Panc1 (cell line): ENCODE measurements at regions not wholly inside any gene's neighbourhood (a gene's known extent, or its start where the extent isn't known, plus 50 kb on each side); places are given as distances from the start of the nearest gene placed in this dataset.
A peak's percentile ranks its signal among the peaks of the same experiment; 100 is the strongest.

Experiments used
- ATAC-seq: fragments of 200-7000 bp; cut with Tn5 transposase; 2 replicates; pipeline ENCODE4 v1.9.1; 2020; ENCODE audit warnings: mild to moderate bottlenecking, moderate library complexity
- BruUV-seq: library from RNA; stranded (reverse); fragments of 400-500 nt; replicated peaks from 2 replicates; lab custom pipeline; 2021; lab: Mats Ljungman, UMichigan
- CTCF ChIA-PET: fragments of 300-600 bp; sonication (Branson Sonifier 250); formaldehyde crosslinking; loops from one replicate; lab custom pipeline; 2022; ENCODE audit warnings: antibody characterized with exemption; lab: Charles Lee
- POLR2A ChIA-PET: fragments of 300-600 bp; sonication (Branson Sonifier 250); formaldehyde crosslinking; loops from one replicate; lab custom pipeline; 2022; ENCODE audit warnings: antibody characterized with exemption; lab: Charles Lee
- DNase-seq: peaks from one replicate; pipeline ENCODE4 v3.0.0-alpha.2; 2010; ENCODE audit warnings: low read depth, low spot score
- H3K27ac ChIP-seq: 2 replicates; pipeline ENCODE4 v1.5.1; 2011; ENCODE audit warnings: mild to moderate bottlenecking, low read length, inconsistent platforms
- H3K27me3 ChIP-seq: fragments of 200-500 bp; sonication (Bioruptor generic); 2 replicates; pipeline ENCODE4 v1.6.0; 2014; ENCODE audit warnings: low read length, inconsistent platforms; ENCODE audit not compliant: control insufficient read depth, insufficient read depth
- H3K36me3 ChIP-seq: fragments of 200-500 bp; sonication (Bioruptor generic); 2 replicates; pipeline ENCODE4 v1.5.1; 2014; ENCODE audit warnings: inconsistent platforms, mild to moderate bottlenecking, low read length, moderate library complexity; ENCODE audit not compliant: control insufficient read depth, insufficient read depth
- H3K4me1 ChIP-seq: 2 replicates; pipeline ENCODE4 v1.5.1; 2011; ENCODE audit warnings: inconsistent platforms, mild to moderate bottlenecking, low read length, moderate library complexity; ENCODE audit not compliant: control insufficient read depth, insufficient read depth
- H3K4me3 ChIP-seq, 2 experiments: 2 replicates each; pipeline ENCODE4 v1.5.1; 2011 to 2012; ENCODE audit warnings: low read depth in 2 of 2, low read length in 2 of 2, mild to moderate bottlenecking in 2 of 2, inconsistent platforms in 1 of 2, moderate library complexity in 1 of 2
- H3K9me3 ChIP-seq: fragments of 200-500 bp; sonication (Bioruptor generic); 2 replicates; pipeline ENCODE4 v1.5.1; 2014; ENCODE audit warnings: low read depth, mild to moderate bottlenecking, inconsistent platforms, low read length, moderate library complexity; ENCODE audit not compliant: control insufficient read depth, insufficient read depth
- CTCF ChIP-seq: fragments of 450-650 bp; IDR thresholded peaks from 2 replicates; pipeline ENCODE4 v1.5.1; 2017; ENCODE audit warnings: mild to moderate bottlenecking
- POLR2AphosphoS5 ChIP-seq: IDR thresholded peaks from 2 replicates; pipeline ENCODE4 v1.6.1; 2012; ENCODE audit warnings: mild to moderate bottlenecking, low read depth, low read length, moderate library complexity
- REST ChIP-seq, 2 experiments: IDR thresholded peaks; 2 replicates each; pipeline ENCODE4 v1.6.1; 2011 to 2012; ENCODE audit warnings: low read depth in 2 of 2, control low read depth in 1 of 2, low read length in 1 of 2, mild to moderate bottlenecking in 1 of 2, moderate library complexity in 1 of 2; ENCODE audit not compliant: insufficient read depth in 1 of 2
- SIN3A ChIP-seq: IDR thresholded peaks from 2 replicates; pipeline ENCODE4 v1.6.1; 2012; ENCODE audit warnings: low read depth, mild to moderate bottlenecking, low read length, moderate library complexity, borderline replicate concordance; ENCODE audit not compliant: insufficient read depth
- TCF7L2 ChIP-seq: IDR thresholded peaks from 2 replicates; pipeline ENCODE4 v1.6.1; 2011; ENCODE audit warnings: mild to moderate bottlenecking, low read depth, low read length, inconsistent platforms
- in situ Hi-C: cut with HindIII; loops from 2 replicates; pipeline ENCODE4 v1.10.0; 2016; ENCODE audit warnings: low sequenced_read_pairs, low pct_unique_long_range_greater_than_20kb
- intact Hi-C: fragments of 100-400 bp; cut with micrococcal nuclease; formaldehyde crosslinking; loops from one replicate; pipeline ENCODE4 v1.10.0; 2022; ENCODE audit not compliant: unreplicated experiment

- POLR2A ChIA-PET = no interaction called here
Measured at GRCh38 chr20:22495172-22495571, 89.2 kb downstream of the FOXA2 start.

GRCh38 chr20:22492497-22492896 lies 91.9 kb downstream of the FOXA2 start:
- TF ChIP-seq TCF7L2 = no peak
- TF ChIP-seq CTCF = peak; percentile 48
- intact Hi-C loops (loop anchor here (5.0 kb wide), 1 partner anchor 155 kb away; no protein-coding TSS in a partner anchor), in situ Hi-C loops (no loop called here)
- DNase-seq (no peak), ATAC-seq (peak; percentile 74)
- H3K9me3 ChIP-seq = no peaks in the 10 kb centered on the region
- H3K4me1 ChIP-seq = peaks cover 12% of the 10 kb centered on the region
- no peaks in the 10 kb centered on the region for H3K36me3 ChIP-seq
- CTCF ChIA-PET = interaction anchor here (0.6 to 0.7 kb wide), 2 partner anchors 13 to 71 kb away, joined by 3 to 6 read pairs; no protein-coding TSS in a partner anchor
- no peaks in the 10 kb centered on the region for H3K27me3 ChIP-seq
- H3K4me3 ChIP-seq = no peak overlapping the region
- no TSS peak for BruUV-seq
- POLR2A ChIA-PET = no interaction called here
- H3K27ac ChIP-seq = peak overlapping the region; percentile 34; the same call in 1 of the 2 replicates

More at GRCh38 chr20:22495172-22495571, 89.2 kb downstream of the FOXA2 start:
- no peak for DNase-seq
- Histone ChIP-seq H3K4me3 (no peak overlapping the region), H3K27me3 (no peaks in the 10 kb centered on the region), H3K27ac (0 out of 2 replicates have a peak overlapping the region, but pooled peaks have one; percentile 17), H3K9me3 (no peaks in the 10 kb centered on the region), H3K36me3 (no peaks in the 10 kb centered on the region), H3K4me1 (peaks cover 6% of the 10 kb centered on the region)
- in situ Hi-C loops (no loop called here), intact Hi-C loops (no loop called here)
- ATAC-seq = no peak
- TF ChIP-seq REST (IDR thresholded peaks at IDR 0.05; ENCODE audit: insufficient read depth in 1 of 2, low read depth in 2 of 2, low read length in 1 of 2) = no peak
- TF ChIP-seq TCF7L2 = no peak
- no peak for TF ChIP-seq POLR2AphosphoS5
- no peak for TF ChIP-seq CTCF
- no peak for TF ChIP-seq SIN3A
- CTCF ChIA-PET = no interaction called here
- no TSS peak for BruUV-seq
